Mesothelial cell of epicardium (in vitro differentiated cells): ENCODE measurements at regions not wholly inside any gene's neighbourhood (a gene's known extent, or its start where the extent isn't known, plus 50 kb on each side); places are given as distances from the start of the nearest gene placed in this dataset.

Experiments
- DNase-seq, 2 experiments: peaks; one replicate each; pipeline ENCODE4 v3.0.0; 2021; ENCODE audit warnings: low spot score in 2 of 2; ENCODE audit not compliant: unreplicated experiment in 2 of 2
- H3K27ac Mint-ChIP-seq: 2 replicates; pipeline ENCODE4 v1.8.0; 2021; ENCODE audit warnings: mixed read lengths
- H3K27me3 Mint-ChIP-seq: 2 replicates; pipeline ENCODE4 v1.8.0; 2021; ENCODE audit warnings: low read depth, mixed read lengths
- H3K36me3 Mint-ChIP-seq: 2 replicates; pipeline ENCODE4 v1.8.0; 2021; ENCODE audit warnings: mixed read lengths
- H3K4me1 Mint-ChIP-seq: 2 replicates; pipeline ENCODE4 v1.8.0; 2021; ENCODE audit warnings: mixed read lengths
- H3K4me3 Mint-ChIP-seq: 2 replicates; pipeline ENCODE4 v1.8.0; 2021; ENCODE audit warnings: mild to moderate bottlenecking, moderate library complexity, mixed read lengths
- H3K9me3 Mint-ChIP-seq: 2 replicates; pipeline ENCODE4 v1.8.0; 2021; ENCODE audit warnings: mixed read lengths
- TF ChIP-seq, protein P1 (sequence below): fragments of 200-600 bp; sonication (generic); IDR thresholded peaks from one replicate; pipeline ENCODE4 v1.5.0; 2021; ENCODE audit warnings: antibody characterized with exemption; ENCODE audit not compliant: unreplicated experiment

DNA sequence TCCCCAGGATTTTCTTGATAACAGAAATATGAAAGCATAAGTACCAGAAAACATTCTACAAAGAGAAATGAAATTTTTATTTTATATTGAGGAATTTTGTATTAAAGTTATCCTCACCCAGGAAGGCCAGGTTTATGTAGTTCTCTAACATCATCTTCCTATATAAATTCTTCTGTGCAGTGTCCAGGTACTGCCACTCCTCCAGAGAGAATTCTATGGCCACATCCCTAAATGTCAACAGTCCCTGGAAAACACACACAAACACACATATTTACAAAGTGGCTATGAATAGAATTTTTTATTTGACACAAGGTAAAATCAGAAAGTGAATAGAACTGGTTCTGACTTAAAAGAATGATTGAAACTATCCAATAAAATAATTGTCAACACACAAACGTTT, 110.5 kb upstream of the ZNF91 start:
- H3K27ac Mint-ChIP-seq: no peak overlapping the region
- H3K27me3 Mint-ChIP-seq: no peaks in the 10 kb centered on the region
- H3K4me3 Mint-ChIP-seq: no peak overlapping the region
- no peaks in the 10 kb centered on the region for H3K36me3 Mint-ChIP-seq
- no peaks in the 10 kb centered on the region for H3K4me1 Mint-ChIP-seq
- H3K9me3 Mint-ChIP-seq: peaks cover 24% of the 10 kb centered on the region
- DNase-seq: no peak
- TF ChIP-seq, protein P1, sequence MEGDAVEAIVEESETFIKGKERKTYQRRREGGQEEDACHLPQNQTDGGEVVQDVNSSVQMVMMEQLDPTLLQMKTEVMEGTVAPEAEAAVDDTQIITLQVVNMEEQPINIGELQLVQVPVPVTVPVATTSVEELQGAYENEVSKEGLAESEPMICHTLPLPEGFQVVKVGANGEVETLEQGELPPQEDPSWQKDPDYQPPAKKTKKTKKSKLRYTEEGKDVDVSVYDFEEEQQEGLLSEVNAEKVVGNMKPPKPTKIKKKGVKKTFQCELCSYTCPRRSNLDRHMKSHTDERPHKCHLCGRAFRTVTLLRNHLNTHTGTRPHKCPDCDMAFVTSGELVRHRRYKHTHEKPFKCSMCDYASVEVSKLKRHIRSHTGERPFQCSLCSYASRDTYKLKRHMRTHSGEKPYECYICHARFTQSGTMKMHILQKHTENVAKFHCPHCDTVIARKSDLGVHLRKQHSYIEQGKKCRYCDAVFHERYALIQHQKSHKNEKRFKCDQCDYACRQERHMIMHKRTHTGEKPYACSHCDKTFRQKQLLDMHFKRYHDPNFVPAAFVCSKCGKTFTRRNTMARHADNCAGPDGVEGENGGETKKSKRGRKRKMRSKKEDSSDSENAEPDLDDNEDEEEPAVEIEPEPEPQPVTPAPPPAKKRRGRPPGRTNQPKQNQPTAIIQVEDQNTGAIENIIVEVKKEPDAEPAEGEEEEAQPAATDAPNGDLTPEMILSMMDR: no peak

DNA sequence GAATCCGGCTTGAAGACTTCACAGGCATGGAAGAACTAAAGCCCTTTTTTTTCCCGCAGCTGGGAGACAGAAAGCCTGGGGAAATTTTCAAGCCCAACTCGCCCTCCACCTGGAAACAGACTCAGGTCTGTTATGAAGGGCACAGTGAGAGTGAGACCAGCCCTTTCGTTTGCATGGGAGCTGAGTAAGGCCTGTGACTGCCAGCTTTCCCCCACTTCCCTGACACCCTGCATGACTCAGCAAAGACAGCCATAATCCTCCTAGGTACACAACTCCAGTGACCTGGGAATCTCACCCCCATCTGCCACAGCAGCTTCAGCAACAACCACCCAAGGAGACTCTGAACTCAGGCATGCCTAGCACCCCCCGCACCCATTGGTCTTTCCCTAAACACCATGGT, 87.6 kb upstream of the ZNF91 start:
- no peak for DNase-seq
- Mint-ChIP-seq H3K4me3 (no peak overlapping the region), H3K27me3 (no peaks in the 10 kb centered on the region), H3K27ac (no peak overlapping the region), H3K9me3 (peaks cover 88% of the 10 kb centered on the region), H3K36me3 (peaks cover 3% of the 10 kb centered on the region), H3K4me1 (no peaks in the 10 kb centered on the region)
- TF ChIP-seq, protein P1: no peak

DNA sequence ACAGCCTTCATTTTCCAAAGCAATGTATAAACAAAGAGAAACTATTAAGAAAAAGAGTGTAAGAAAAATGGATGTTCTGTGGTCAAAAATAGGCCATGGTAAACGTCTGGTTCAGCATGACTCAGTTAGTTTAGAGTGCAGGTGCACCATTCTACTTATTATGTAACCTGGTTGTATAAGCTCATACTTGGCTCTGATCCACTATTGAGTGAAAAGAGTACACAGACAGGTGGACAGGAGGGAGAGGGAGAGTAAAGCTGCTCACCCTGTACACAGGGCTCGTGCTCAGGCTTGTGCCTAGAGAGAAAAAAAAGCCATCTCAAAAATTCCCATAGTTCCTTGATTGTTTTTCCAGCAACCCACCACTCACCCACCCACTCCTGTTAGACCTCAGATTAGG, 85.8 kb upstream of the ZNF91 start:
- TF ChIP-seq, protein P1: no peak
- peaks cover 84% of the 10 kb centered on the region for H3K9me3 Mint-ChIP-seq
- H3K27ac Mint-ChIP-seq: no peak overlapping the region
- DNase-seq: no peak
- no peaks in the 10 kb centered on the region for H3K27me3 Mint-ChIP-seq
- no peak overlapping the region for H3K4me3 Mint-ChIP-seq
- H3K36me3 Mint-ChIP-seq: peaks cover 3% of the 10 kb centered on the region
- H3K4me1 Mint-ChIP-seq: no peaks in the 10 kb centered on the region

DNA sequence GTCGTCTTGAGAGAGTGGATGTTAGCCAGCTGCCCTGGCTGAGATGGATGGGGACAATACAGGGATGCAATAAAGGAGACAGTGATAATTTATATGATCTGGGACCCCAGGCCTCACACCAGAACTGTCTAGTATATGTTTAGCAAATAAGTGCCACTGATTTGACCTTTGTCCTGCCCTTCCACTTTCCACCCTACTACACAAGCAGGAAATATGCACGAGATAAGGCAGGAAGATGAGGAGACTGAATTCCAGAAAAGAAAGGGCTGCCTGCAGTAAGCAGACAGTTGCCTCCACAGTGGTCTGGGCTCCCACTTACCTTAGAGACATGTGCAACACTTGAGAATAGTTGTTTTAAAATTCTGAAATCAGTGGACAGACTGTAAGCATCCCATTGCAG, 80.2 kb upstream of the ZNF91 start:
- no peaks in the 10 kb centered on the region for H3K27me3 Mint-ChIP-seq
- DNase-seq: no peak
- H3K36me3 Mint-ChIP-seq: peaks cover 7% of the 10 kb centered on the region
- H3K9me3 Mint-ChIP-seq: peaks cover 66% of the 10 kb centered on the region
- TF ChIP-seq, protein P1: no peak
- no peak overlapping the region for H3K27ac Mint-ChIP-seq
- no peaks in the 10 kb centered on the region for H3K4me1 Mint-ChIP-seq
- no peak overlapping the region for H3K4me3 Mint-ChIP-seq

DNA sequence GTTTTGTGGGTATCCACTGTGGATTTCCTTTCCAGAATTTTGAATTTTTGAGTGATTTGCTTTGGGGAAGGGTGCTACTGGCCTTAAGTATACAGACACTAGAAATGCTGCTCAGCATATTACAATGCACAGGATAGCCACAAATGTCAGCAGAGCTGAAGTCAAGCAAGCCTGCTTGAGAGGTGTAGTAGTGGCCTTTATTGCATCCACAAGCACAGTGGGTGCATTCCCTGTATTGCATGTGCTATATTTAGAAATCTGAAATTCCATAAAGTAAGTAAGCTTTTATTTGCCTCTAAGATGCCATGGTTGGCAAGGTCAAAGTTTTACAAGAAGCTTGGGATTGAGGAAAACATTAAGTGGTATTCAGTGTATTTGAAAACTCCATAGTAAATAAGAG, 79.5 kb upstream of the ZNF91 start:
- Mint-ChIP-seq H3K36me3 (peaks cover 7% of the 10 kb centered on the region), H3K4me3 (no peak overlapping the region), H3K4me1 (no peaks in the 10 kb centered on the region), H3K9me3 (peaks cover 63% of the 10 kb centered on the region), H3K27me3 (no peaks in the 10 kb centered on the region), H3K27ac (no peak overlapping the region)
- no peak for DNase-seq
- TF ChIP-seq, protein P1: no peak

DNA sequence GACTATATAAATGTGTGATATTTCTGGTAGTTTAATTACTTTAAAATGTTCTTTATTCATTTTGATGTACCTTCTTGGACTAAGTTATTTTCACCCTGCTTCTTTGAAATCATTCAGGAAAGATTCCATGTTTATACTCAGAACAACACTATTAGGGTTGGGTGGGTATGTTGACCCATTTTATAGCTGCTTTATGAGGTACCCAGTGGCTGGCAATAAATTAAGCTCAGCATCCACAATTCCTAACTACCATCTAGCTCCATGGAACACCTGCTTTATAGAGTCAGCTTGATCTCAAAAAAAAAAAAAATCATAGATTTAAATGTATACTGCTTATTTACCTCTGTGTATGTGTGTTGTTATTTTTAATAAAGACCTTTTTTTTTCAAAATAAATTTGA, 78.9 kb upstream of the ZNF91 start:
- H3K9me3 Mint-ChIP-seq: peaks cover 65% of the 10 kb centered on the region
- no peaks in the 10 kb centered on the region for H3K4me1 Mint-ChIP-seq
- TF ChIP-seq, protein P1: no peak
- H3K27me3 Mint-ChIP-seq: no peaks in the 10 kb centered on the region
- no peak overlapping the region for H3K27ac Mint-ChIP-seq
- peaks cover 5% of the 10 kb centered on the region for H3K36me3 Mint-ChIP-seq
- no peak overlapping the region for H3K4me3 Mint-ChIP-seq
- no peak for DNase-seq
